ENCODE measurements at regions not wholly inside any gene's neighbourhood (a gene's known extent, or its start where the extent isn't known, plus 50 kb on each side); places are given as distances from the start of the nearest gene placed in this dataset.
"Not testable (repeated sequence)": the region's sequence is repeated elsewhere in the genome, so short reads cannot be mapped to it uniquely, and the experiment has no call there.

DNA sequence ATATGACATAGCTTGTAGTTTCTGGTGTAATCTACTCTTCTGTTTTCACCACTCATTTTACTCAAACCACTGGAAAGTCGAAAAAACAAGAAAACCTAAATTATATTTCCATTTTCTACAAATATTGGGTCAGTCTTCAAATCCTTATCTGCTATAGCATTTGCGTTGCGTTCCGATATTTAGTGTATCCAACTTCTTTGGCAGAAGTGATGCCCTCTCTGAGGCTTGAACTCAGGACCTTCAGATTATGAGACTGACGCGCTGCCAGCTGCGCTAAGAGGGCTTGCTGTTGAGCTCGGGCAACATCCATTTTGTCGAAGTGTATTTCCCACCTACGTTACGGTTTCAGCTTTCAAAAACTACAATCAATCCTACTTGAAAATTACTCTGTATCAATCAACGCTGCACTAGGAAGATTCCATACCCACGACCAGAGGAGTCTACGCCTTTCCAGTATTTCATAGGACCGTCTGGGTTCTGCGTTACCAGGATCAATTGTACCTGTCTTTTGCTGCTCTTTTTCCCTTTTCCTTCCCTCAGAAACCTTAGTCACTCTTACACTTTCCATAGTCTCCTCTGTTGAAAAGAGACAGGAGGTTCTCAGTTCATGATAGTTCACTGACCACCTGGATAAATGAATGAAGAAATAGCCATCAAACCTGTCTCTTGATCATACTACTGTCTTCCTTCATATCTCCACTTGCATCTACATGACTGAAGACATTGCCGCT lies 140.5 kb upstream of the ZNF322 start:
- not testable (repeated sequence) for DNase-seq

DNA sequence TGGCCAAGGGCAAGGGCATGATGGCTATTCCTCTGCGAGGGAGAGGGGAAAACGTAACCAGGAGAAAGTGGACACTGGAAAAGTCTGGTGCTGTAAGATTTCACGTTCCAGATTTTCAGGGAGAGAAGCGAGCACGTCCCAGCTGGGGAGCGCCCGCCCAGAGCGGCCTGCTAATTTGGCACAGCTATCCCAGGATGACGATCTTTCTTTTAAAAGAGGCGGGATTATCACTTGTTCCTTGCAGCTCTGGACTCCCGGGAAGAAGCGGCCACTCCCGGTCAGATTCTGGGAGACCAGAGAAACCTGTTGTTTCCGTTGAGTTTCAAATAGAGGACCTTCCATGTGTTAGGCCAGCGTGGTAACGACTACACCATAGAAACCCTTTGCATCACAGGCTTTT lies 144.2 kb upstream of the ZNF322 start:
- not testable (repeated sequence) for DNase-seq

DNA sequence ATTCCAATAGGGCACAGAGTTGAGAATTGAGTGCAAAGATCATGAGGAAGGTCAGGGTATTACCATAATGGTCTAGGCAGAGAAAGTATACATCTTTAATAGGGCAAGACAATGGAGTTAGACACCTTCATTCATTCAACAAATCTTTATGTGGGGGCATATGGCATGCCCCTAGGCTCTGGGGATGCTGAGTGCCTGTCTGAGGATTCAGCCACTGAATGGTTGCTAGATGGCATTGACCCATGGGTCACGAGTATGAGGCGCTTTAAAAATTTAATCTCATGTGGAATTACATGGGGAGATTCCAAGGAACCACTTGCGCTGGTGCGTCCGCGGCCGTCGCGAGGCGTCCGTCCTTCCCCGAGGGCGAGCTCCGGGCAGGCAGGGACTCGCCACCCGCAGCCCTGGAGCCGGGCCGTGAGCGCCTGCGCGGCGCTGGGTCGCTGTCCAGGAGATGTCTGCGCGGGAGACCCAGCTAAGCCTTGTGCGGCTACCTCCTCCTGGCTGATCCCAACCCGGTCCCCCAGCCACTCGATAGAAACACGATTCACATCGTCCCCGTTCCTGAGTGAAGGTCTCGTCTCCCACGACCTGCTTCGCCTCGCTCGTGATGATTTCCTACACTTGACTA lies 152.1 kb upstream of the ZNF322 start:
- DNase-seq = not testable (repeated sequence)

DNA sequence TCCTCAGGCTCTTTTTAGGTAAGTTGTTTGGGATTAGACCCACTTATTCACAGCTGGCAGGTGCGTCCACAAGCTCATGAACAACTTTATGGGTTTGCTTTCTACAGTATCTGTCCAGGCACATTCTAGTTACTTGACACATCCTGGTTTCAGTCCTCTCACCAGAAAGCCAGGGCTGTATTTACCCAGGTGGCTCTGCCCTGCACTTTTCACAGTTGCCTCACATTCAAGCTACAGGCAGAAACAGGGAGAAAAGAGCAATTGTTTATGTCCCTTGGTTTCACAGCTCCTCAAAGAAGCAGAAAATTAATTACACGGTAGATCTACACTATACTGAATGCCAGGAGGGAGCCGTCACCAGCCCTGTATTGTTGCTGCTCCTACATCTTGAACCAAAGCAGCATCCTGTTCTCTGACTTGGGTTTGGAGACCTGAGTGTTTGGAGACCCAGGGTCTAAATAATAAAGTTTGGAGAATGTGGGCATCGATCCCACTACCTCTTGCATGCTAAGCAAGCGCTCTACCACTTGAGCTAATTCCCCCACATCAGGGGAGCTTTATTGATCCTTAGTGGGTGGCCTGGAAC lies 159.2 kb upstream of the ZNF322 start:
- not testable (repeated sequence) for DNase-seq

DNA sequence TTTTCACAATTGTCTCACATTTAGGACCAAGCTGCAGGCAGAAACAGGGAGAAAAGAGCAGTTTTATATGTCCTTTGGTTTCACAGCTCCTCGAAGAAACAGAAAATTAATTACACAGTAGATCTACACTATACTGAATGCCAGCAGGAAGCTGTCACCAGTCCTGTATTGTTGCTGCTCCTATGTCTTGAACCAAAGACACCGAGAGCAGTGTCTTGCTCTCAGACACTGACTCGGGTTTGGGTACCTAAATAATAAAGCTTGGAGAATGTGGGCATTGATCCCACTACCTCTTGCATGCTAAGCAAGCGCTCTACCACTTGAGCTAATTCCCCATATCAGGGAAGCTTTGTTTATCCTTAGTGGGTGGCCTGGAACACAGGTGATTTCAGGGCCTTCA lies 168.4 kb upstream of the ZNF322 start:
- not testable (repeated sequence) for DNase-seq

DNA sequence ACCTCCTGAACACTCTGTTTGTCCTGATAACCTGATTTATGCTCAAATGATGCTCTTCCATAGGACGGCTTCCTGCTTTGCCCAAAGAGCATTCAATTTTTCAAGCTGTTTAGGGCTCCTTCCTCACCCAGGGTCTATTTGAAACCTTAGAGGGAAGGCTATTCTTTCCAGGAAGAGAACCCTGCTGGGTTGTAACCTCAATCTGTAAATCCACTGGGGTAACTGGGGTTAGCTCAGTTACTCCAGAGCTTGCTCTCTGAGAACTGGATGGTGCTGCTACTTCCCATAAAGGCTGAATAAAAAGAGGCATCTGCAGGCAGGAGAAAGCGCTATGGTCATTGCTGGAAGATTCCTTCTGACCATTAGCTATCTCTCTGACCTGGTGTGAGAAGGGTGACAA lies 169.9 kb upstream of the ZNF322 start:
- DNase-seq = not testable (repeated sequence)

DNA sequence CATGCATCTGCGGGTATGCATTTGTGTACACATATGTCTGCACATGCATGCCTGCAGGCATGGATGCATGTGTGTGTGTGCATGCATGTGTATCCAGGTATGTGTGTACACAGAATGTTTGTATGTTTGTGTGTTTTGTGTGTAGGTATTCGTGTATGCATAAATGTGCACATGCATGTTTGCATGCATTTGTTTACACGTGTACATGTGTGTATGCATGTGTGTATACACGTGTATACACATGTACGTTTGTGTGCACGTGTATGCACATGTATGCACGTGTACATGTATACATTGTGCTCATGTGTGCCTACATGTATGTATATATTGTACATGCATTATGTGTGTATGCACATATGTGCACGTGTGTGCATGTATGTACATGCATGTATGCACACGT lies 171.4 kb upstream of the ZNF322 start:
- DNase-seq = not testable (repeated sequence)

DNA sequence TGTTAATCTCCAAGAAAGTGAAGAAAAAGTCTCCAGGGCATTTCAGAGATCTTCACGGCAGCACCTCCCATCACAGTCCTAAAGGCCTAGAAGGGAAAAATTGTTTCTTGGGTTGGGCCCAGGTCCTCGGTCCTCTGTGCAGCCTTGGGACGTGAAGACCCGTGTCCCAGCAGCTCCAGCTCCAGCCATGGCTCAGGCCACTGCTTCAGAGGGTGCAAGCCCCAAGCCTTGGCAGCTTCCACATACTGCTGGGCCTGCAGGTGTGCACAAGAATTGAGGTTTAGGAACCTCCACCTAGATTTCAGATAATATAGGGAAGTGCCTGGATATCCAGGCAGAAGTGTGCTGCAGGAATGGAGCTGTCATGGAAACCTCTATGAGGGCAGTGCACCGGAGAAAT lies 176.2 kb upstream of the ZNF322 start:
- not testable (repeated sequence) for DNase-seq

DNA sequence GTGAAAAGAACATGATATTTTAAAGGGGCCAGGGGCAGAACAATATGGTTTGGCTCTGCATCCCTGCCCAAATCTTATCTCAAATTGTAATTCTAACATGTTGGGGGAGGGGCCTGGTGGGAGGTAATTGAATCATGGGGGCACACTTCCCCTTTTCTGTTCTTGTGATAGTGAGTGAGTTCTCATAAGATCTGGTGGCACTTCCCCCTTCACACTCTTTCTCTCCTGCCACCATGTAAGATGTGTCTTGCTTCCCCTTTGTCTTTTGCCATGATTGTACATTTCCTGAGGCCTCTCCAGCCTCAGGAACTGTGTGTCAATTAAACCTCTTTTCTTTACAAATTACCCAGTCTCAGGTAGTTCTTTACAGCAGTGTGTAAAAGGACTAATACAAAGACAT lies 177.1 kb upstream of the ZNF322 start:
- not testable (repeated sequence) for DNase-seq

DNA sequence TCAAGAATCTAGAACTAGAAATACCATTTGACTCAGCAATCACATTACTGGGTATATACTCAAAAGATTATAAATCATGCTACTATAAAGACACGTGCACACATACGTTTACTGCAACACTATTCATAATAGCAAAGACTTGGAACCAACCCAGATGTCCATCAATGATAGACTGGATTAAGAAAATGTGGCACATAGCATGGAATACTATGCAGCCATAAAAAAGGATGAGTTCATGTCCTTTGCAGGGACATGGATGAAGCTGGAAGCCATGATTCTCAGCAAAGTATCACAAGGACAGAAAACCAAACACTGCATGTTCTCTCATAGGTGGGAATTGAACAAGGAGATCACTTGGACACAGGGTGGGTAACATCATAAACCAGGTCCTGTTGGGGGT lies 185.3 kb upstream of the ZNF322 start:
- not testable (repeated sequence) for DNase-seq

DNA sequence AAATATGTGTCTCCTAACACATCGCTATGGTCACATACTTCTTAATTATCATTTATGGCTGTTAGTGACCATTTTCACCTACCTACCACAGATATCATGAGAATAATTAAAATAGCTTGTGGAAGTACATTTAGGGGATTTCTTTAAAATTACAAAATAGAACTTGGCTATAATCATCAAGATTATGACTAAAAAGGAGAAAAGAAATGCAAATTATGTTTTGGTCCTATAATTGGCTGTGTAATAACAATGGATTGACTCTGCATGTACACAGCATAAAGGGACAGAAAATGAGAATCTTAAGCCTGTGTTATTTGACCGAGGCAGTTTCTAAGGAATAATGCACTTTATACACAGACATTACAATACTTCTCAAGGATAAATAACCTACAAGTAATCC lies 197.7 kb upstream of the ZNF322 start:
- not testable (repeated sequence) for DNase-seq

DNA sequence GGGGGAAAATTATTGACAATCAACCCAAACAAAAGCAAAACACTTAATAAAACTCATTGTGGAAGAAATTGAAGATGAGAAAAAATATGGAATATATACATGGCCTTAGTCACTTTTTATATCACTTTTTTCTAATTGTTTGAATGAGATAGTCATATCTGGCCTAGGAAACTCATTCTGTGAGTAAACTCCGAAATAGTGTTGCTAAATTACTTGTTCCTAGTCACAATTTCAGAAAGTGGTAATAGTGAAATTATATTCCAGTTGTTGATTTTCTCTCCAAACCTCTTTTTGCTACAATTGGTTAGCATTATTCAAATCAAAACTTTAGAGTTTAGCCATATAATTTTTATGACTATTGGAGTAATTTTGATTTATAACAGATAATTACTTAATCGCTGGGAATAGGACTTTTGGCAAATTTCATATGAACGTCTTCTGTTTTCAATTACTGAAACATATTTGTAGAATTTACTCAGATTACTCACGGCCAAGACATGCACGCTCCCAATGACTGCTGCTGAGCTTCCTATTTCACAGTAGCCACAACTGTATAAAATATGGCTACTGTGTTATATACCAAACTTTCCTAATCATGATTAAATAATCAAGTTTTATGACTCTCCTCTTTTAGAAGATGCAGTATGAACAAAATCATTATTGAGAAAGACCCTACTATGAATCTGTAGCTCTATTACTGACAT lies 199.7 kb upstream of the ZNF322 start:
- not testable (repeated sequence) for DNase-seq

DNA sequence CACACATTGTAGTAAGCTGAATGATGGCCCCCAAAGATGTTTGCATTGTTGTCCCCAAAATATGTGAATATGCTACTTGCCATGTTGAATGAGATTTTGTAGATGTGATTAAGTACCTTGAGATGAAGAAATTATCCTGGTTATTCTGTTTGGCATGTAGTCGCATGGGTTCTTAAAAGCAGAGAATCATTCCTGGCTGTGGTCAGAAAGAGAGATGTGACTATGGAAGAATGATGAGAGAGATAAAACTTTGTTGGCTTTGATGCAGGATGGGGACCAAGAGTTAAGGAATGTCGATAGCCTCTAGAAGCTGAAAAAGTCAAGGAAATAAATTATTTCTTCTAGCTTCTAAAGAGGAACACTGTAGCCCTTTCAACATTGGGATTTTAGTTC lies 200.2 kb upstream of the ZNF322 start:
- not testable (repeated sequence) for DNase-seq

DNA sequence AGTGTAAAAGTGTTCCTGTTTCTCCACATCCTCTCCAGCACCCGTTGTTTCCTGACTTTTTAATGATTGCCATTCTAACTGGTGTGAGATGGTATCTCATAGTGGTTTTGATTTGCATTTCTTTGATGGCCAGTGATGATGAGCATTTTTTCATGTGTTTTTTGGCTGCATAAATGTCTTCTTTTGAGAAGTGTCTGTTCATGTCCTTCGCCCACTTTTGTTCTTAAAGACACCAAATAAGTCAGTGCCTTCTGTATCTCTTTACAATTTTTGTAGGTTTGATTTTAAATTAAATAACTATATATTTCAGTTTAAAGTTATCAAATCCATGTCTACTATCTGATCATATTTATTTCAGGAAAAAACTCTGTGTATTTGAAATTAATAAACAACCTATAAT lies 202.4 kb upstream of the ZNF322 start:
- DNase-seq = not testable (repeated sequence)

DNA sequence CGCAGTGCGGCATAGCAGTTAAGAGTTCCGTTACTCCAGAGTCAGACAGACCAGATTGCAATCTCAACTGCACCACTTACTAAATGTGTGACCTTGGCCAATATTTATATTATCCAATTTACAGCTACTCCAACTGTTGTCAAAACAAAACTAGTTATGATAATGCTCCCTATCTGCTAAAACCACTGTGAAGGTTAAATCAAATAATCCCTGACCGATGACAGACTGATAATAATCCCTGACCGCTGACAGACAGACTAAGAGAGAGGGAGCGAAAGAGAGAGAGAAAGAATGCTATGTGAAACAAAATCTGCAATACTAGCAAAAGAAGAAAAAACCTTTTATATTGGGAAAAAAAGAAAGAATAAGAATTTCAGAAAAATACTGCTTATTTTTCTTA lies 204.1 kb upstream of the ZNF322 start:
- DNase-seq = not testable (repeated sequence)

DNA sequence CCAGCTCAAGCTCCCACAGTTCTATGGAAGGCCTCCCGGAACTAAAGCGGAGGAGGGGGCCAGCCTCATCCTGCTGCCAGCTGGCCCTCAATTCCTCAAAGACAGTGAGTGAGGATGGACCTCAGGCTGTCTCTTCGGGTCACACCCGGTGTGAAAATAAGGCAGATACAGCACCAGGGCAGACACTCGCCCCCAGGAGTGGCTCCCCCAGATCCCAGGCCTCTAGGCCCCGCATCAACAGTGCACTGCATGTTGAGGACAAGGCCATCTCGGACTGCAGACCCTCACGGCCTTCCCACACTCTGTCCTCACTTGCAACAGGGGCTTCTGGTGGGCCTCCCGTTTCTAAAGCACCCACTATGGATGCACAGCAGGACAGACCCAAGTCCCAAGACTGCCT lies 239.2 kb upstream of the ZNF322 start:
- DNase-seq = not testable (repeated sequence)

DNA sequence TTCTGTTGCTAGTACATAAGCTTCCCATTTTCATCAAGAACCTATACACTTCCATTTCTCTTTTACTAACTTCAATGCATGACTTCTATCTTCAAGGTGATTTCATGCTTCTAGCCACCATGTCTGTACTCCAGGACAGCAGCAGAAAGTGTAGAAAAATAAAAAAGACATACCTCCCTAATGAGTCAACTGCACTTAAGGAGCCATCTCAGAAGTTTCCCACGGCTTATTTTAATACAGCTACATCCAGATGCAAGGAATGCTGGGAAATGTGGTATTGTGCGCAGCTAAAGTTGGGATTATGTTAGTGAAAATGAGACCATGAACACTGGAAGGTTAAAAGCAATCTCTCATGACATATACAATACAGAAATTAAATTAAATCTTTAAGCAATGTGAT lies 264.7 kb upstream of the ZNF322 start:
- DNase-seq = not testable (repeated sequence)

DNA sequence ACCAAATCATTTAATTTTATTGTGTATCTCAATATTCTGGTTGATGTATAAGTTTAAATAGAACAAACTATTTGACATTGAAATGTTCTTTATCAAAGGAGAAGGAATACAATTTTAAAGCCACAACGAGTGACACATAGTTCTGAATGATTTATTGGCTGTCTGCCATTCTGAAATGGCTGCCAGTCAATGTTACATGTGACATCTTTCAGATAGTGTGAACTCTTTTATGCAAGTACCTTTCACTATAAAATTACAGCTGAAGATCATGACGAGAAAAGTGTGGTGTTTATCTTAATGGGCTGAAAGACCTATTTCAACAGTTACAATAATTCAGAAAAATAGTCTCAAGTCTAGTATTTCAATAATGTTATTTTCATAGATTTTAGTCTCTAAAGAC lies 268.6 kb upstream of the ZNF322 start:
- DNase-seq = not testable (repeated sequence)

DNA sequence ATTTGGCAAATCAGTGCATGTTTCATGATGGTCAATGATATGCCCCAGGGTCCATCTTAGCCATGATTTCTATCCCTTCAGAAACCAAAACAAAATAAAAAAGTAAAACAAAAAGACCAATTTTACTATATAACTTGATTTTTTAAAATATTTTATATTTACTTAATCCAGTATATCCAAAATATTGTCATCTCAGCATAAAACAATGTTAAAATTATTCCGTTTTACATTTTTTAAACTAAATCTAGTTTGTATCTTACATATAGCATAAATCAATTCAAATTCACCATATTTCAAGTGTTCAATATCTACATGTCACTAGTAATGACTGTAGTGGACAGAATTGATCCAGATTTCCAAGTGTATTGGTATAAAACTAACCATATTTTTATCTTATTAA lies 277.7 kb upstream of the ZNF322 start:
- DNase-seq = not testable (repeated sequence)

DNA sequence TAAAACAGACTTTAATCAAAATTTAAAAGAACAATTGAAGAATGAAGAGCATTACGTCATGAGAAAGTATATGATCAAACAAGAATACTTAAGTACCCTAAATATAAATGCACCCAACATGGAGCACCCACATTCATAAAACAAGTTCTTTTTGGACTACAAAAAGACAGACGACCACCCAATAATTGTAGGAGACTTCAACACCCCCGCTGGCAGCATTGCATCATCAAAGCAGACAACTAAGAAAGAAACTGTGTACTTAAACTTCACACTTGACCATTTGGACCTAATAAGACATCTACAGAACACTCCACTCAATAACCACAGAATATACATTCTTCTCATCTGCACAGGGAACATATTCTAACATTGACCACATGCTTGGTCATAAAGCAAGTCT lies 291.7 kb upstream of the ZNF322 start:
- not testable (repeated sequence) for DNase-seq

DNA sequence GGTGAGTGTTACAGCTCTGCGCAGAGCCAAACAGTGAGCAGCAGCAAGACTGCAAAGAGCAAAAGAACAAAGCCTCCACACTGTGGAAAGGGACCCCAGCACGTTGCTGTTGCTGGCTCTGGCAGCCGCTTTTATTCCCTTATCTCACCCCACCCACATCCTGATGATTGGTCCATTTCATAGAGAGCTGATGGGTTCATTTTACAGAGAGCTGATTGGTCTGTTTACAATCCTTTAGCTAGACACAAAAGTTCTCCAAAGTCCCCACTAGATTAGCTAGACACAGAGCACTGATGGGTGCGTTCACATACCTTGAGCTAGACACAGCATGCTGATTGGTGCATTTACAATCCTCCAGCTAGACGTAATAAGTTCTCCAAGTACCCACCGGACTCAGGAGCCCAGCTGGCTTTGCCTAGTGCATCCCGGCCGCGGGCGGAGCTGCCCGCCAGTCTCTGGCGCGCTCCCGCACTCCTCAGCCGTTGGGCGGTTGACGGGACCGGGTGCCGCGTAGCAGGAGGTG lies 291.4 kb upstream of the PRSS16 start:
- peak; percentile 38 to 50 for DNase-seq

DNA sequence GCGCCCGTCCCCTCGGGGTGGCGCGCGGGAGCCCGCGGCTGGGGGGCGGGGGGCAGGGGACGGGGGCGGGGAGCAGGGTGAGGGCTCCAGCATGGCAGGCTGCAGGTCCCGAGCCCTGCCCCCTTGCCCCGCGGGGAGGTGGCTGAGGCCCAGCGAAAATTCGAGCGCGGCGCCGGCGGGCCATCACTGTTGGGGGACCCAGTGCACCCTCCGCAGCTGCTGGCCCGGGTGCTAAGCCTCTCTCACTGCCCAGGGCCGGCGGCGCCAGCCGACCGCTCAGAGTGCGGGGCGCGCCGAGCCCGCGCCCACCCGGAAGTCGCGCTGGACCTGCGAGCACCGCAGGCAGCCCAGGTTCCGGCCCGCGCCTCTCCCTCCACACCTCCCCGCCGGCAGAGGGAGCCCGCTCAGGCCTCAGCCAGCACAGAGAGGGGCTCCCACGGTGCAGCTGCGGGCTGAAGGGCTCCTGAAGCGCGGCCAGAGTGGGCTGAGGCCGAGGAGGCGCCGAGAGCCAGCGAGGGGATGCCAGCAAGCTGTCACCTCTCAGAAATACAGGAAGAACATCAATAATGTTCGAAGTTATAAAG lies 290.8 kb upstream of the PRSS16 start:
- DNase-seq = peak; percentile 58 to 65

Measured in right lung (tissue), 2 donors.